ENCODE measurements at regions not wholly inside any gene's neighbourhood (a gene's known extent, or its start where the extent isn't known, plus 50 kb on each side); places are given as distances from the start of the nearest gene placed in this dataset.

- TF ChIP-seq GATA3 (IDR thresholded peaks at IDR 0.05; ENCODE audit: low read depth, low read length) (no peak), GATA2 (IDR thresholded peaks at IDR 0.05; ENCODE audit: low read depth, low read length) (no peak)
Observed at GRCh38 chr6:16824845-16825685, 63.8 kb upstream of the ATXN1 start.

- no peak for TF ChIP-seq GATA2 (IDR thresholded peaks at IDR 0.05; ENCODE audit: low read depth, low read length)
- TF ChIP-seq GATA3 (IDR thresholded peaks at IDR 0.05; ENCODE audit: low read depth, low read length), result no peak
Observed at GRCh38 chr6:16823718-16824352, 62.6 kb upstream of the ATXN1 start.

- TF ChIP-seq GATA3 (IDR thresholded peaks at IDR 0.05; ENCODE audit: low read depth, low read length), result no peak
- TF ChIP-seq GATA2 (IDR thresholded peaks at IDR 0.05; ENCODE audit: low read depth, low read length), result no peak
Observed at GRCh38 chr6:16822975-16823717, 61.9 kb upstream of the ATXN1 start.

- TF ChIP-seq GATA3 (IDR thresholded peaks at IDR 0.05; ENCODE audit: low read depth, low read length) (no peak), GATA2 (IDR thresholded peaks at IDR 0.05; ENCODE audit: low read depth, low read length) (0 out of 2 replicates have a peak, but pooled peaks have one; percentile 13)
Observed at GRCh38 chr6:16822529-16822928, 61.3 kb upstream of the ATXN1 start.

- TF ChIP-seq GATA3 (IDR thresholded peaks at IDR 0.05; ENCODE audit: low read depth, low read length) (no peak), GATA2 (IDR thresholded peaks at IDR 0.05; ENCODE audit: low read depth, low read length) (no peak)
Observed at GRCh38 chr6:16821834-16822264, 60.6 kb upstream of the ATXN1 start.

- TF ChIP-seq GATA2 (IDR thresholded peaks at IDR 0.05; ENCODE audit: low read depth, low read length) (no peak), GATA3 (IDR thresholded peaks at IDR 0.05; ENCODE audit: low read depth, low read length) (no peak)
Observed at GRCh38 chr6:16819752-16820151, 58.5 kb upstream of the ATXN1 start.

GRCh38 chr6:16818992-16819626, 57.8 kb upstream of the ATXN1 start:
- TF ChIP-seq GATA3 (IDR thresholded peaks at IDR 0.05; ENCODE audit: low read depth, low read length), result no peak
- TF ChIP-seq GATA2 (IDR thresholded peaks at IDR 0.05; ENCODE audit: low read depth, low read length), result no peak

- no peak for TF ChIP-seq GATA2 (IDR thresholded peaks at IDR 0.05; ENCODE audit: low read depth, low read length)
- no peak for TF ChIP-seq GATA3 (IDR thresholded peaks at IDR 0.05; ENCODE audit: low read depth, low read length)
Observed at GRCh38 chr6:16817594-16817993, 56.3 kb upstream of the ATXN1 start.

GRCh38 chr6:16816891-16817290, 55.6 kb upstream of the ATXN1 start:
- no peak for TF ChIP-seq GATA2 (IDR thresholded peaks at IDR 0.05; ENCODE audit: low read depth, low read length)
- TF ChIP-seq GATA3 (IDR thresholded peaks at IDR 0.05; ENCODE audit: low read depth, low read length), result no peak

GRCh38 chr6:16812993-16813392, 51.7 kb upstream of the ATXN1 start:
- TF ChIP-seq GATA2 (IDR thresholded peaks at IDR 0.05; ENCODE audit: low read depth, low read length), result no peak
- TF ChIP-seq GATA3 (IDR thresholded peaks at IDR 0.05; ENCODE audit: low read depth, low read length), result no peak

- TF ChIP-seq GATA3 (IDR thresholded peaks at IDR 0.05; ENCODE audit: low read depth, low read length), result no peak
- TF ChIP-seq GATA2 (IDR thresholded peaks at IDR 0.05; ENCODE audit: low read depth, low read length), result no peak
Observed at GRCh38 chr6:16811277-16811979, 50.2 kb upstream of the ATXN1 start.
